22Rv1 (cell line): ENCODE measurements at regions not wholly inside any gene's neighbourhood (a gene's known extent, or its start where the extent isn't known, plus 50 kb on each side); places are given as distances from the start of the nearest gene placed in this dataset.
A peak's percentile ranks its signal among the peaks of the same experiment; 100 is the strongest.

Experiments
- H3K27ac ChIP-seq: fragments of 450-650 bp; 2 replicates; pipeline ENCODE4 v1.5.1; 2017
- CTCF ChIP-seq: fragments of 450-650 bp; IDR thresholded peaks from 2 replicates; pipeline ENCODE4 v1.5.1; 2017; ENCODE audit warnings: mild to moderate bottlenecking
- ZFX ChIP-seq: fragments of 450-650 bp; IDR thresholded peaks from 2 replicates; pipeline ENCODE4 v1.6.1; 2017; ENCODE audit warnings: antibody characterized with exemption, borderline replicate concordance

- TF ChIP-seq CTCF (no peak), ZFX (no peak)
Observed at GRCh38 chr11:38060920-38061319, 1462.9 kb upstream of the RAG2 start.

GRCh38 chr11:38060136-38060535 lies 1462.1 kb upstream of the RAG2 start:
- TF ChIP-seq ZFX (no peak), CTCF (no peak)
- H3K27ac ChIP-seq = no peak overlapping the region

More at GRCh38 chr11:38060920-38061319, 1462.9 kb upstream of the RAG2 start:
- H3K27ac ChIP-seq = no peak overlapping the region

GRCh38 chr11:38046571-38047135 lies 1448.6 kb upstream of the RAG2 start:
- TF ChIP-seq ZFX = no peak
- no peak for TF ChIP-seq CTCF
- no peak overlapping the region for H3K27ac ChIP-seq

- H3K27ac ChIP-seq = no peak overlapping the region
- no peak for TF ChIP-seq ZFX
- TF ChIP-seq CTCF = no peak
Observed at GRCh38 chr11:38043060-38043459, 1445.0 kb upstream of the RAG2 start.

GRCh38 chr11:38038777-38039176 lies 1440.7 kb upstream of the RAG2 start:
- TF ChIP-seq CTCF (no peak), ZFX (no peak)

GRCh38 chr11:38019072-38019775 lies 1421.2 kb upstream of the RAG2 start:
- no peak overlapping the region for H3K27ac ChIP-seq
- TF ChIP-seq CTCF (0 out of 2 replicates have a peak, but pooled peaks have one; percentile 9), ZFX (no peak)

More at GRCh38 chr11:38038777-38039176, 1440.7 kb upstream of the RAG2 start:
- H3K27ac ChIP-seq = no peak overlapping the region

- TF ChIP-seq CTCF (no peak), ZFX (no peak)
- no peak overlapping the region for H3K27ac ChIP-seq
Observed at GRCh38 chr11:38014405-38014804, 1416.4 kb upstream of the RAG2 start.
